ENCODE measurements at regions not wholly inside any gene's neighbourhood (a gene's known extent, or its start where the extent isn't known, plus 50 kb on each side); places are given as distances from the start of the nearest gene placed in this dataset.
"Not testable (repeated sequence)": the region's sequence is repeated elsewhere in the genome, so short reads cannot be mapped to it uniquely, and the experiment has no call there.

- TF ChIP-seq CTCF (IDR thresholded peaks at IDR 0.05; ENCODE audit: control extremely low read depth, extremely low read depth, low read depth, missing control alignments) = no peak
- POLR2A ChIA-PET = no interaction called here
- CTCF ChIA-PET = no interaction called here
- DNase-seq (ENCODE audit: extremely low spot score) = no peak
Observed at GRCh38 chr9:30058463-30058862, 2326.0 kb upstream of the ACO1 start.

- ChIA-PET CTCF (no interaction called here), POLR2A (no interaction called here)
- DNase-seq (ENCODE audit: extremely low spot score) = no peak
- TF ChIP-seq CTCF (IDR thresholded peaks at IDR 0.05; ENCODE audit: control extremely low read depth, extremely low read depth, low read depth, missing control alignments) = no peak
Observed at GRCh38 chr9:30060976-30061375, 2323.5 kb upstream of the ACO1 start.

- no peak for DNase-seq (ENCODE audit: extremely low spot score)
- ChIA-PET POLR2A (no interaction called here), CTCF (no interaction called here)
- TF ChIP-seq CTCF (IDR thresholded peaks at IDR 0.05; ENCODE audit: control extremely low read depth, extremely low read depth, low read depth, missing control alignments) = no peak
Observed at GRCh38 chr9:30065888-30066287, 2318.6 kb upstream of the ACO1 start.

- POLR2A ChIA-PET; CTCF ChIA-PET; DNase-seq (ENCODE audit: extremely low spot score): not testable (repeated sequence)
Observed at GRCh38 chr9:30069236-30069635, 2315.2 kb upstream of the ACO1 start.

GRCh38 chr9:30075022-30075421 lies 2309.4 kb upstream of the ACO1 start:
- ChIA-PET CTCF (no interaction called here), POLR2A (no interaction called here)
- no peak for DNase-seq (ENCODE audit: extremely low spot score)
- TF ChIP-seq CTCF (IDR thresholded peaks at IDR 0.05; ENCODE audit: control extremely low read depth, extremely low read depth, low read depth, missing control alignments) = no peak

GRCh38 chr9:30075451-30076199 lies 2308.8 kb upstream of the ACO1 start:
- CTCF ChIA-PET = no interaction called here
- peak; percentile 24 for DNase-seq (ENCODE audit: extremely low spot score)
- POLR2A ChIA-PET = no interaction called here
- TF ChIP-seq CTCF (IDR thresholded peaks at IDR 0.05; ENCODE audit: control extremely low read depth, extremely low read depth, low read depth, missing control alignments) = no peak

GRCh38 chr9:30078195-30078594 lies 2306.2 kb upstream of the ACO1 start:
- POLR2A ChIA-PET = no interaction called here
- CTCF ChIA-PET = no interaction called here
- DNase-seq (ENCODE audit: extremely low spot score) = no peak
- no peak for TF ChIP-seq CTCF (IDR thresholded peaks at IDR 0.05; ENCODE audit: control extremely low read depth, extremely low read depth, low read depth, missing control alignments)

Data from GM10248 (cell line).